H9 (cell line): ENCODE measurements at regions not wholly inside any gene's neighbourhood (a gene's known extent, or its start where the extent isn't known, plus 50 kb on each side); places are given as distances from the start of the nearest gene placed in this dataset.

Source experiments
- DNase-seq: peaks from one replicate; pipeline ENCODE4 v3.0.0-alpha.2; 2017
- H2AFZ ChIP-seq: one replicate; pipeline ENCODE4 v1.6.1; 2013; ENCODE audit warnings: mild to moderate bottlenecking, low read length, control low read depth, moderate library complexity
- H2AK5ac ChIP-seq: 2 replicates; pipeline ENCODE4 v1.6.1; 2013; ENCODE audit warnings: low read length, control low read depth, mixed read lengths; ENCODE audit not compliant: insufficient read length
- H2BK120ac ChIP-seq: one replicate; pipeline ENCODE4 v1.6.1; 2013; ENCODE audit warnings: low read depth, mild to moderate bottlenecking, low read length, control low read depth, inconsistent platforms; ENCODE audit not compliant: poor library complexity, severe bottlenecking
- H2BK12ac ChIP-seq: 2 replicates; pipeline ENCODE4 v1.6.1; 2013; ENCODE audit warnings: low read length, control low read depth, mixed read lengths, low read depth; ENCODE audit not compliant: insufficient read length
- H2BK15ac ChIP-seq: 2 replicates; pipeline ENCODE4 v1.6.1; 2013; ENCODE audit warnings: low read depth, low read length, control low read depth
- H2BK20ac ChIP-seq: one replicate; pipeline ENCODE4 v1.6.1; 2013; ENCODE audit warnings: low read depth, mild to moderate bottlenecking, low read length, control low read depth, inconsistent platforms; ENCODE audit not compliant: poor library complexity, severe bottlenecking
- H2BK5ac ChIP-seq: 2 replicates; pipeline ENCODE4 v1.6.1; 2013; ENCODE audit warnings: low read length, control low read depth, mixed read lengths; ENCODE audit not compliant: insufficient read length
- H3K14ac ChIP-seq: 2 replicates; pipeline ENCODE4 v1.6.1; 2013; ENCODE audit warnings: low read length, control low read depth; ENCODE audit not compliant: insufficient read depth
- H3K18ac ChIP-seq: 2 replicates; pipeline ENCODE4 v1.6.1; 2013; ENCODE audit warnings: low read depth, mild to moderate bottlenecking, mixed read lengths, low read length, control low read depth; ENCODE audit not compliant: insufficient read length
- H3K23ac ChIP-seq: 2 replicates; pipeline ENCODE4 v1.6.1; 2013; ENCODE audit warnings: low read length, control low read depth, mixed read lengths, low read depth; ENCODE audit not compliant: insufficient read length
- H3K23me2 ChIP-seq: 2 replicates; pipeline ENCODE4 v1.6.1; 2013; ENCODE audit warnings: low read depth, mild to moderate bottlenecking, mixed read lengths, low read length, control low read depth; ENCODE audit not compliant: insufficient read length, poor library complexity, severe bottlenecking
- H3K27ac ChIP-seq: 2 replicates; pipeline ENCODE4 v1.5.1; 2013; ENCODE audit warnings: low read length, control low read depth, mixed read lengths, low read depth; ENCODE audit not compliant: insufficient read length
- H3K27me3 ChIP-seq: 2 replicates; pipeline ENCODE4 v1.6.1; 2013; ENCODE audit warnings: low read length, control low read depth, inconsistent platforms; ENCODE audit not compliant: insufficient read depth
- H3K4ac ChIP-seq: 2 replicates; pipeline ENCODE4 v1.6.1; 2013; ENCODE audit warnings: low read depth, mild to moderate bottlenecking, control low read depth, inconsistent platforms, low read length, moderate library complexity
- H3K4me1 ChIP-seq: 2 replicates; pipeline ENCODE4 v1.6.1; 2013; ENCODE audit warnings: low read length, control low read depth, inconsistent platforms; ENCODE audit not compliant: insufficient read depth
- H3K4me2 ChIP-seq: 2 replicates; pipeline ENCODE4 v1.6.1; 2013; ENCODE audit warnings: low read length, control low read depth, mixed read lengths; ENCODE audit not compliant: insufficient read length, insufficient read depth
- H3K56ac ChIP-seq: 2 replicates; pipeline ENCODE4 v1.6.1; 2013; ENCODE audit warnings: low read depth, mild to moderate bottlenecking, mixed read lengths, low read length, control low read depth; ENCODE audit not compliant: insufficient read length
- H3K79me1 ChIP-seq: 2 replicates; pipeline ENCODE4 v1.6.1; 2013; ENCODE audit warnings: low read depth, mild to moderate bottlenecking, moderate library complexity, low read length, control low read depth, inconsistent platforms; ENCODE audit not compliant: insufficient read depth, poor library complexity, severe bottlenecking
- H3K79me2 ChIP-seq: 2 replicates; pipeline ENCODE4 v1.6.1; 2013; ENCODE audit warnings: low read length, control low read depth, inconsistent platforms; ENCODE audit not compliant: insufficient read depth
- H3K9ac ChIP-seq: 2 replicates; pipeline ENCODE4 v1.6.1; 2013; ENCODE audit warnings: low read length, control low read depth, mixed read lengths; ENCODE audit not compliant: insufficient read length; ENCODE audit errors: extremely low read depth
- H3K9me3 ChIP-seq: one replicate; pipeline ENCODE4 v1.6.1; 2013; ENCODE audit warnings: low read depth, low read length, inconsistent platforms; ENCODE audit not compliant: control insufficient read depth
- H3T11ph ChIP-seq: one replicate; pipeline ENCODE4 v1.6.1; 2013; ENCODE audit warnings: mild to moderate bottlenecking, low read length, control low read depth, inconsistent platforms
- H4K20me1 ChIP-seq: one replicate; pipeline ENCODE4 v1.6.1; 2013; ENCODE audit not compliant: control insufficient read depth, insufficient read length, insufficient read depth
- H4K5ac ChIP-seq: 2 replicates; pipeline ENCODE4 v1.6.1; 2013; ENCODE audit warnings: low read depth, mild to moderate bottlenecking, mixed read lengths, low read length, control low read depth; ENCODE audit not compliant: insufficient read length
- H4K8ac ChIP-seq: replicated peaks from 2 replicates; pipeline ENCODE4 v1.6.1; 2013; ENCODE audit warnings: low read length, control low read depth, mixed read lengths, low read depth; ENCODE audit not compliant: insufficient read length
- H4K91ac ChIP-seq: 2 replicates; pipeline ENCODE4 v1.6.1; 2013; ENCODE audit warnings: low read depth, mild to moderate bottlenecking, moderate library complexity, mixed read lengths, low read length, control low read depth; ENCODE audit not compliant: insufficient read length
- H3K27ac Mint-ChIP-seq, 3 experiments: 2 replicates in 2 of 3; 3 replicates in 1 of 3; pipeline ENCODE4 v1.8.0; 2020 to 2021; ENCODE audit warnings: mixed read lengths in 3 of 3, mild to moderate bottlenecking in 1 of 3, moderate library complexity in 1 of 3
- H3K27me3 Mint-ChIP-seq: 2 replicates; pipeline ENCODE4 v1.8.0; 2021; ENCODE audit warnings: low read depth, mild to moderate bottlenecking, moderate library complexity, mixed read lengths
- H3K36me3 Mint-ChIP-seq, 3 experiments: 2 replicates in 2 of 3; 3 replicates in 1 of 3; pipeline ENCODE4 v1.8.0; 2020 to 2021; ENCODE audit warnings: low read depth in 3 of 3, mixed read lengths in 3 of 3; ENCODE audit not compliant: insufficient read depth in 1 of 3
- H3K4me1 Mint-ChIP-seq, 2 experiments: 2 replicates each; pipeline ENCODE4 v1.8.0; 2020; ENCODE audit warnings: mixed read lengths in 2 of 2
- H3K4me3 Mint-ChIP-seq, 2 experiments: 2 replicates in 1 of 2; 3 replicates in 1 of 2; pipeline ENCODE4 v1.8.0; 2020 to 2021; ENCODE audit warnings: mild to moderate bottlenecking in 2 of 2, mixed read lengths in 2 of 2, moderate library complexity in 1 of 2
- H3K9me3 Mint-ChIP-seq, 2 experiments: 2 replicates in 1 of 2; 3 replicates in 1 of 2; pipeline ENCODE4 v1.8.0; 2020; ENCODE audit warnings: mild to moderate bottlenecking in 2 of 2, mixed read lengths in 2 of 2, moderate library complexity in 1 of 2
- whole genome bisulfite sequencing: extraction: QIAGEN DNeasy Blood & Tissue Kit; methylation state at CpG from one replicate; pipeline ENCODE4 v1.1.7; 2013; ENCODE audit warnings: missing lambda C conversion rate, low lambda C conversion rate, mixed read lengths; ENCODE audit not compliant: insufficient read length; ENCODE audit errors: extremely low coverage; 5-methylcytosine and 5-hydroxymethylcytosine counted together
- TF ChIP-seq, protein P1 (sequence below): fragments of 200-600 bp; sonication (generic); conservative IDR thresholded peaks from 3 replicates; pipeline ENCODE4 v1.8.0; 2021; ENCODE audit warnings: antibody characterized with exemption, mild to moderate bottlenecking

DNA sequence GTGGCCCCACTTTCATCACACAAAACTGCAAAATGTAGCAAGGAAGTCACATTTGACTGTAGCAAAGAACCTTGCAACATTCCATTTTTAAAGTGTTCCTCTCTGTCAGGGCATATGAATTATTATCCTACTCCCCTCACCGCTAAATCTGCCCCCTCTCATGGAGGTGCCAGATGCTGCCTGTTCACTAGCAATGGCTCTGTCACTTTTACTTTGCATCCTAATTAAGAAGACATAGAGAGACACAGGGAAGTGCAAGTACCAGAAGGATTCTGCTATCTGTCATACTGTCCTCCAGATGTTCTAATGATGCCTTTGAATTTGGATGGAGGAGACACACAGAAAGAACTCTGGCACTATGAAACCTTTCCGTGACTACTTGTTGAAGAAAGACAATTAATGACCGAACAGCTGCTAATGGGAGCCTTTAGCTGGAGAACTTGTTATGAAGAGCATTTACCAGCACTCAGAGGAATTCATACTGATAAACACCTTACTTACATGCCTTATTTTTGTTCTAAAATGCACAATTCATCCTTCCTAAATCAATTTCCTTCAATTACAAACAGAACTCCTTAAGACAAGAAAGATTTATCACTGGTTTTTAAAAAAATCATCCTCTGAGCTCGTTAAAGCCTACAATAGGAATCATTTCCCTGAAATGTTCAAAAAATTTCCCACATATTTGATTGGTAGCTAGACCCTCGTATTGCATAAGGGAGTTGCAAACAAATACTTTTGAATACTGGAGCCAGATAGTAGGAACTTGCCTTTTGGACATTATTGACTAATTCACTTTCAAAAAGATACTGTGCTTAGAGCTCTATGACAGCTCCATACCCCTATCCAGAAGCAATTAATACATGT is 292.6 kb downstream of the UBE3D start:
- no peak overlapping the region for H3K18ac ChIP-seq
- no peak overlapping the region for H2BK5ac ChIP-seq
- H2AK5ac ChIP-seq, result no peak overlapping the region
- H4K20me1 ChIP-seq, result no peaks in the 10 kb centered on the region
- no peak overlapping the region for H3K9ac ChIP-seq
- H3K23ac ChIP-seq, result no peak overlapping the region
- peaks cover 5% of the 10 kb centered on the region; the same call in 1 of the 2 replicates for H3K4me1 ChIP-seq
- H3K14ac ChIP-seq, result no peak overlapping the region
- H4K91ac ChIP-seq, result no peak overlapping the region
- no peak for DNase-seq
- Mint-ChIP-seq H3K27ac (no peak overlapping the region), H3K4me1 (peaks cover 9 to 13% of the 10 kb centered on the region in 2 experiments), H3K27me3 (no peaks in the 10 kb centered on the region), H3K4me3 (no peak overlapping the region), H3K36me3 (no peaks in the 10 kb centered on the region), H3K9me3 (no peaks in the 10 kb centered on the region)
- no peaks in the 10 kb centered on the region for H3K9me3 ChIP-seq
- WGBS, result no CpG with 5 or more reads among the region's 5 CpGs
- no peaks in the 10 kb centered on the region for H3K79me1 ChIP-seq
- no peak overlapping the region for H2BK120ac ChIP-seq
- no peaks in the 10 kb centered on the region for H3K27me3 ChIP-seq
- 0 out of 2 replicates have a peak, but pooled peaks cover 1% of the 10 kb centered on the region for H3K79me2 ChIP-seq
- H2AFZ ChIP-seq, result no peak overlapping the region
- H3T11ph ChIP-seq, result no peak overlapping the region
- H2BK15ac ChIP-seq, result no peak overlapping the region
- H3K56ac ChIP-seq, result no peak overlapping the region
- no peak overlapping the region for H2BK20ac ChIP-seq
- no peak overlapping the region for H4K5ac ChIP-seq
- H3K27ac ChIP-seq, result no peak overlapping the region
- no peaks in the 10 kb centered on the region for H3K23me2 ChIP-seq
- no peak overlapping the region for H3K4ac ChIP-seq
- TF ChIP-seq, protein P1, sequence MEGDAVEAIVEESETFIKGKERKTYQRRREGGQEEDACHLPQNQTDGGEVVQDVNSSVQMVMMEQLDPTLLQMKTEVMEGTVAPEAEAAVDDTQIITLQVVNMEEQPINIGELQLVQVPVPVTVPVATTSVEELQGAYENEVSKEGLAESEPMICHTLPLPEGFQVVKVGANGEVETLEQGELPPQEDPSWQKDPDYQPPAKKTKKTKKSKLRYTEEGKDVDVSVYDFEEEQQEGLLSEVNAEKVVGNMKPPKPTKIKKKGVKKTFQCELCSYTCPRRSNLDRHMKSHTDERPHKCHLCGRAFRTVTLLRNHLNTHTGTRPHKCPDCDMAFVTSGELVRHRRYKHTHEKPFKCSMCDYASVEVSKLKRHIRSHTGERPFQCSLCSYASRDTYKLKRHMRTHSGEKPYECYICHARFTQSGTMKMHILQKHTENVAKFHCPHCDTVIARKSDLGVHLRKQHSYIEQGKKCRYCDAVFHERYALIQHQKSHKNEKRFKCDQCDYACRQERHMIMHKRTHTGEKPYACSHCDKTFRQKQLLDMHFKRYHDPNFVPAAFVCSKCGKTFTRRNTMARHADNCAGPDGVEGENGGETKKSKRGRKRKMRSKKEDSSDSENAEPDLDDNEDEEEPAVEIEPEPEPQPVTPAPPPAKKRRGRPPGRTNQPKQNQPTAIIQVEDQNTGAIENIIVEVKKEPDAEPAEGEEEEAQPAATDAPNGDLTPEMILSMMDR, result no peak
- H4K8ac ChIP-seq, result no peak overlapping the region
- no peak overlapping the region for H3K4me2 ChIP-seq
- H2BK12ac ChIP-seq, result no peak overlapping the region
